ENCODE measurements at regions not wholly inside any gene's neighbourhood (a gene's known extent, or its start where the extent isn't known, plus 50 kb on each side); places are given as distances from the start of the nearest gene placed in this dataset.

- no peak for DNase-seq
These were observed 367.4 kb downstream of the FBXO15 start for GRCh38 chr18:73780218-73780617.

- no peak for DNase-seq
These were observed 369.6 kb downstream of the FBXO15 start for GRCh38 chr18:73778032-73778359.

- no peak for DNase-seq
These were observed 370.1 kb downstream of the FBXO15 start for GRCh38 chr18:73777356-73778031.

- DNase-seq, result no peak
These were observed 372.7 kb downstream of the FBXO15 start for GRCh38 chr18:73774811-73775509.

- DNase-seq, result peak; percentile 61
These were observed 379.6 kb downstream of the FBXO15 start for GRCh38 chr18:73768043-73768442.

GRCh38 chr18:73766910-73767515 lies 380.6 kb downstream of the FBXO15 start:
- no peak for DNase-seq

- no peak for DNase-seq
These were observed 389.2 kb downstream of the FBXO15 start for GRCh38 chr18:73758446-73758845.

- no peak for DNase-seq
These were observed 391.2 kb downstream of the FBXO15 start for GRCh38 chr18:73756256-73757091.

- no peak for DNase-seq
These were observed 394.7 kb downstream of the FBXO15 start for GRCh38 chr18:73752965-73753364.

- no peak for DNase-seq
These were observed 395.1 kb downstream of the FBXO15 start for GRCh38 chr18:73752546-73752945.

GRCh38 chr18:73750052-73750451 lies 397.6 kb downstream of the FBXO15 start:
- DNase-seq, result no peak

- DNase-seq, result no peak
These were observed 398.3 kb downstream of the FBXO15 start for GRCh38 chr18:73749304-73749703.

- no peak for DNase-seq
These were observed 398.9 kb downstream of the FBXO15 start for GRCh38 chr18:73748731-73749130.

- no peak for DNase-seq
These were observed 401.5 kb downstream of the FBXO15 start for GRCh38 chr18:73746101-73746500.

- no peak for DNase-seq
These were observed 404.7 kb downstream of the FBXO15 start for GRCh38 chr18:73742957-73743356.

GRCh38 chr18:73741946-73742345 lies 405.7 kb downstream of the FBXO15 start:
- no peak for DNase-seq

- DNase-seq, result no peak
These were observed 408.5 kb downstream of the FBXO15 start for GRCh38 chr18:73739098-73739497.

- no peak for DNase-seq
These were observed 409.6 kb downstream of the FBXO15 start for GRCh38 chr18:73737990-73738389.

GRCh38 chr18:73735836-73736235 lies 411.8 kb downstream of the FBXO15 start:
- no peak for DNase-seq

- DNase-seq, result no peak
These were observed 413.8 kb downstream of the FBXO15 start for GRCh38 chr18:73733806-73734314.

- DNase-seq, result no peak
These were observed 414.3 kb downstream of the FBXO15 start for GRCh38 chr18:73733376-73733775.

GRCh38 chr18:73728657-73729056 lies 419.0 kb downstream of the FBXO15 start:
- DNase-seq, result no peak

- peak; percentile 8 for DNase-seq
These were observed 422.7 kb downstream of the FBXO15 start for GRCh38 chr18:73724958-73725357.
